ENCODE measurements at regions not wholly inside any gene's neighbourhood (a gene's known extent, or its start where the extent isn't known, plus 50 kb on each side); places are given as distances from the start of the nearest gene placed in this dataset.

DNA sequence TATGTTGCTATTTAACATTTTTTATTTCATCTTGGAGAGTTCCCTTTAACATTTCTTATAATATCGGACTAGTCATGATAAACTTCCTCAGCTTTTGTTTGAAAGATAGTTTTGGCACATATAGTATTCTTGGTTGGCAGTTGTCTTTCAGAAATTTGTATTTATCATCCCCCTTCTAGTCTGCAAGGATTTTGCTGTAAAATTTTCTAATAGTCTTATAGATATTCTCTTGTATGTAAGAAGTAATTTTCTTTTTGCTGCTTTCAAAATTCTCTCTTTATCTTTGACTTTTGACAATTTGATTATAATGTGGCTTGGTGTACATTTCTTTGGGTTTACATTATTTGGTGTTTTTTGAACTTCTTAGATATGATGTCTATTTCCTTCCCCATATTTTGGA is 116.0 kb upstream of the AVPR1A start:
- Histone ChIP-seq H3K9ac (ENCODE audit: low read length) (no peak overlapping the region), H3K9me3 (ENCODE audit: control extremely low read depth in 1 of 3, control insufficient read depth in 2 of 3, insufficient read depth in 1 of 3, low read length in 2 of 3) (peaks cover 0 to 9% (median 0%) of the 10 kb centered on the region in 3 donors), H3K4me3 (ENCODE audit: control extremely low read depth in 1 of 5, extremely low read depth in 1 of 5, insufficient read depth in 1 of 5, low read depth in 2 of 5, low read length in 4 of 5) (no peak overlapping the region), H3K27ac (ENCODE audit: low read length in 2 of 2) (no peak overlapping the region), H2AFZ (ENCODE audit: insufficient read depth, low read depth, low read length, poor library complexity, severe bottlenecking) (no peak overlapping the region), H3K36me3 (replicated peaks in 1 of 2; ENCODE audit: control extremely low read depth in 1 of 2, control insufficient read depth in 1 of 2, extremely low read depth in 1 of 2, insufficient read depth in 2 of 2, low read length in 1 of 2) (no peaks in the 10 kb centered on the region), H4K20me1 (ENCODE audit: control insufficient read depth, insufficient read depth, low read length, poor library complexity, severe bottlenecking) (no peaks in the 10 kb centered on the region), H3K27me3 (replicated peaks in 1 of 4; ENCODE audit: control extremely low read depth in 1 of 4, control insufficient read depth in 3 of 4, insufficient read depth in 4 of 4, low read length in 3 of 4) (no peaks in the 10 kb centered on the region), H3K4me1 (ENCODE audit: control insufficient read depth in 2 of 2, insufficient read depth in 2 of 2, low read length in 2 of 2) (no peaks in the 10 kb centered on the region), H3K79me2 (ENCODE audit: control insufficient read depth, insufficient read depth, low read length) (no peaks in the 10 kb centered on the region), H3K4me2 (replicated peaks; ENCODE audit: low read depth, low read length, poor library complexity, severe bottlenecking) (no peak overlapping the region)
- H3K4me1 Mint-ChIP-seq: no peaks in the 10 kb centered on the region
- TF ChIP-seq, protein P1, sequence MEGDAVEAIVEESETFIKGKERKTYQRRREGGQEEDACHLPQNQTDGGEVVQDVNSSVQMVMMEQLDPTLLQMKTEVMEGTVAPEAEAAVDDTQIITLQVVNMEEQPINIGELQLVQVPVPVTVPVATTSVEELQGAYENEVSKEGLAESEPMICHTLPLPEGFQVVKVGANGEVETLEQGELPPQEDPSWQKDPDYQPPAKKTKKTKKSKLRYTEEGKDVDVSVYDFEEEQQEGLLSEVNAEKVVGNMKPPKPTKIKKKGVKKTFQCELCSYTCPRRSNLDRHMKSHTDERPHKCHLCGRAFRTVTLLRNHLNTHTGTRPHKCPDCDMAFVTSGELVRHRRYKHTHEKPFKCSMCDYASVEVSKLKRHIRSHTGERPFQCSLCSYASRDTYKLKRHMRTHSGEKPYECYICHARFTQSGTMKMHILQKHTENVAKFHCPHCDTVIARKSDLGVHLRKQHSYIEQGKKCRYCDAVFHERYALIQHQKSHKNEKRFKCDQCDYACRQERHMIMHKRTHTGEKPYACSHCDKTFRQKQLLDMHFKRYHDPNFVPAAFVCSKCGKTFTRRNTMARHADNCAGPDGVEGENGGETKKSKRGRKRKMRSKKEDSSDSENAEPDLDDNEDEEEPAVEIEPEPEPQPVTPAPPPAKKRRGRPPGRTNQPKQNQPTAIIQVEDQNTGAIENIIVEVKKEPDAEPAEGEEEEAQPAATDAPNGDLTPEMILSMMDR (IDR thresholded peaks at IDR 0.05): no peak
- TF ChIP-seq EZH2 (IDR thresholded peaks at IDR 0.05; ENCODE audit: borderline replicate concordance, insufficient read depth, low read depth, low read length, poor library complexity, severe bottlenecking): no peak
- ChIA-PET CTCF (no interaction called here), POLR2A (no interaction called here)
- peaks cover 5% of the 10 kb centered on the region for H3K9me3 Mint-ChIP-seq (ENCODE audit: insufficient read depth)
- ATAC-seq (ENCODE audit: low read depth) (no peak), DNase-seq (no peak)
- H3K27ac Mint-ChIP-seq: no peak overlapping the region
- intact Hi-C loops (cut with micrococcal nuclease): no loop called here
- no CpG with 5 or more reads among the region's 1 CpG for WGBS (ENCODE audit: insufficient coverage)
- H3K4me3 Mint-ChIP-seq: no peak overlapping the region
- no peaks in the 10 kb centered on the region for H3K27me3 Mint-ChIP-seq

DNA sequence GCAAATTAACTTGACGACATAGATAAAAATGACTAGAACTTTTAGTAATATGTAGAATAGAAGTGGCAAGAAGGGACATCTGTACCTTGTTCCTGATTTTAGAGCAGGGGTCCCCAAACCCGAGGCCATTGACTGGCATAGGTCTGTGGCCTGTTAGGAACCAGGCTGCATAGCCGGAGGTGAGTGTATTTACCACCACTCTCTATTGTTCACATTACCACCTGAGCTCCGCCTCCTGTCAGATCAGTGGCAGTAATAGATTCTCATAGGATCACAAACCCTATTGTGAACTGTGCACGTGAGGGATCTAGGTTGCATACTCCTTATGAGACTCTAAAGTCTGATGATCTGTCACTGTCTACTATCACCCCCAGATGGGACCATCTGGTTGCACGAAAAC is 113.6 kb upstream of the AVPR1A start:
- ATAC-seq (ENCODE audit: low read depth): no peak
- POLR2A ChIA-PET: no interaction called here

More for the DNA sequence above, 113.6 kb upstream of the AVPR1A start:
- H3K79me2 ChIP-seq (ENCODE audit: control insufficient read depth, insufficient read depth, low read length): no peaks in the 10 kb centered on the region
- H3K27ac Mint-ChIP-seq: no peak overlapping the region
- intact Hi-C loops (cut with micrococcal nuclease): no loop called here
- no peaks in the 10 kb centered on the region for H3K27me3 Mint-ChIP-seq
- peaks cover 0 to 9% (median 0%) of the 10 kb centered on the region in 3 donors for H3K9me3 ChIP-seq (ENCODE audit: control extremely low read depth in 1 of 3, control insufficient read depth in 2 of 3, insufficient read depth in 1 of 3, low read length in 2 of 3)
- no peak overlapping the region for H3K4me3 Mint-ChIP-seq
- H3K4me1 Mint-ChIP-seq: no peaks in the 10 kb centered on the region
- H4K20me1 ChIP-seq (ENCODE audit: control insufficient read depth, insufficient read depth, low read length, poor library complexity, severe bottlenecking): no peaks in the 10 kb centered on the region
- H3K4me3 ChIP-seq (ENCODE audit: control extremely low read depth in 1 of 5, extremely low read depth in 1 of 5, insufficient read depth in 1 of 5, low read depth in 2 of 5, low read length in 4 of 5): no peak overlapping the region
- no peaks in the 10 kb centered on the region for H3K4me1 ChIP-seq (ENCODE audit: control insufficient read depth in 2 of 2, insufficient read depth in 2 of 2, low read length in 2 of 2)
- TF ChIP-seq EZH2 (IDR thresholded peaks at IDR 0.05; ENCODE audit: borderline replicate concordance, insufficient read depth, low read depth, low read length, poor library complexity, severe bottlenecking): no peak
- TF ChIP-seq, protein P1 (IDR thresholded peaks at IDR 0.05): no peak
- H3K36me3 ChIP-seq (replicated peaks in 1 of 2; ENCODE audit: control extremely low read depth in 1 of 2, control insufficient read depth in 1 of 2, extremely low read depth in 1 of 2, insufficient read depth in 2 of 2, low read length in 1 of 2): no peaks in the 10 kb centered on the region
- WGBS (ENCODE audit: insufficient coverage): 94% methylated on average over 3 of the region's 6 CpGs
- peaks cover 2% of the 10 kb centered on the region for H3K9me3 Mint-ChIP-seq (ENCODE audit: insufficient read depth)
- H3K27me3 ChIP-seq (replicated peaks in 1 of 4; ENCODE audit: control extremely low read depth in 1 of 4, control insufficient read depth in 3 of 4, insufficient read depth in 4 of 4, low read length in 3 of 4): no peaks in the 10 kb centered on the region
- H3K27ac ChIP-seq (ENCODE audit: low read length in 2 of 2): no peak overlapping the region
- no peak overlapping the region for H3K9ac ChIP-seq (ENCODE audit: low read length)
- H3K4me2 ChIP-seq (replicated peaks; ENCODE audit: low read depth, low read length, poor library complexity, severe bottlenecking): no peak overlapping the region
- no peak overlapping the region for H2AFZ ChIP-seq (ENCODE audit: insufficient read depth, low read depth, low read length, poor library complexity, severe bottlenecking)
- DNase-seq: no peak
- CTCF ChIA-PET: no interaction called here

Measured in B cell (primary cell).